ENCODE measurements at regions not wholly inside any gene's neighbourhood (a gene's known extent, or its start where the extent isn't known, plus 50 kb on each side); places are given as distances from the start of the nearest gene placed in this dataset.

GRCh38 chr11:103550811-103551210 lies 441.6 kb downstream of the DYNC2H1 start:
- Histone ChIP-seq H3K27me3 (replicated peaks; ENCODE audit: control insufficient read depth, insufficient read depth, low read length) (no peaks in the 10 kb centered on the region), H3K36me3 (ENCODE audit: control insufficient read depth, insufficient read depth, low read length) (no peaks in the 10 kb centered on the region), H3K4me3 (replicated peaks; ENCODE audit: low read depth, low read length) (no peak overlapping the region)
- no peak for DNase-seq (ENCODE audit: extremely low read depth, insufficient read length)
- TF ChIP-seq CTCF (IDR thresholded peaks at IDR 0.05; ENCODE audit: insufficient read depth, low read length, poor library complexity, severe bottlenecking): no peak

- no peaks in the 10 kb centered on the region for H3K27me3 ChIP-seq (replicated peaks; ENCODE audit: control insufficient read depth, insufficient read depth, low read length)
- no peaks in the 10 kb centered on the region for H3K36me3 ChIP-seq (ENCODE audit: control insufficient read depth, insufficient read depth, low read length)
- TF ChIP-seq CTCF (IDR thresholded peaks at IDR 0.05; ENCODE audit: insufficient read depth, low read length, poor library complexity, severe bottlenecking): no peak
- DNase-seq (ENCODE audit: extremely low read depth, insufficient read length): no peak
- H3K4me3 ChIP-seq (replicated peaks; ENCODE audit: low read depth, low read length): no peak overlapping the region
Observed at GRCh38 chr11:103552086-103552485, 442.9 kb downstream of the DYNC2H1 start.

- H3K4me3 ChIP-seq (replicated peaks; ENCODE audit: low read depth, low read length): no peak overlapping the region
- DNase-seq (ENCODE audit: extremely low read depth, insufficient read length): no peak
- no peaks in the 10 kb centered on the region for H3K27me3 ChIP-seq (replicated peaks; ENCODE audit: control insufficient read depth, insufficient read depth, low read length)
- no peak for TF ChIP-seq CTCF (IDR thresholded peaks at IDR 0.05; ENCODE audit: insufficient read depth, low read length, poor library complexity, severe bottlenecking)
- no peaks in the 10 kb centered on the region for H3K36me3 ChIP-seq (ENCODE audit: control insufficient read depth, insufficient read depth, low read length)
Observed at GRCh38 chr11:103556171-103556570, 446.9 kb downstream of the DYNC2H1 start.

GRCh38 chr11:103566116-103566515 lies 456.9 kb downstream of the DYNC2H1 start:
- Histone ChIP-seq H3K4me3 (replicated peaks; ENCODE audit: low read depth, low read length) (no peak overlapping the region), H3K27me3 (replicated peaks; ENCODE audit: control insufficient read depth, insufficient read depth, low read length) (no peaks in the 10 kb centered on the region), H3K36me3 (ENCODE audit: control insufficient read depth, insufficient read depth, low read length) (no peaks in the 10 kb centered on the region)
- DNase-seq (ENCODE audit: extremely low read depth, insufficient read length): no peak
- no peak for TF ChIP-seq CTCF (IDR thresholded peaks at IDR 0.05; ENCODE audit: insufficient read depth, low read length, poor library complexity, severe bottlenecking)

GRCh38 chr11:103581760-103582159 lies 454.7 kb upstream of the DDI1 start:
- H3K4me3 ChIP-seq (replicated peaks; ENCODE audit: low read depth, low read length): no peak overlapping the region
- no peak for TF ChIP-seq CTCF (IDR thresholded peaks at IDR 0.05; ENCODE audit: insufficient read depth, low read length, poor library complexity, severe bottlenecking)
- DNase-seq (ENCODE audit: extremely low read depth, insufficient read length): no peak
- H3K27me3 ChIP-seq (replicated peaks; ENCODE audit: control insufficient read depth, insufficient read depth, low read length): no peaks in the 10 kb centered on the region; the same call in 1 of the 2 replicates
- H3K36me3 ChIP-seq (ENCODE audit: control insufficient read depth, insufficient read depth, low read length): no peaks in the 10 kb centered on the region

- Histone ChIP-seq H3K27me3 (replicated peaks; ENCODE audit: control insufficient read depth, insufficient read depth, low read length) (no peaks in the 10 kb centered on the region; the same call in 1 of the 2 replicates), H3K36me3 (ENCODE audit: control insufficient read depth, insufficient read depth, low read length) (no peaks in the 10 kb centered on the region), H3K4me3 (replicated peaks; ENCODE audit: low read depth, low read length) (no peak overlapping the region)
- no peak for DNase-seq (ENCODE audit: extremely low read depth, insufficient read length)
- no peak for TF ChIP-seq CTCF (IDR thresholded peaks at IDR 0.05; ENCODE audit: insufficient read depth, low read length, poor library complexity, severe bottlenecking)
Observed at GRCh38 chr11:103582351-103582909, 454.0 kb upstream of the DDI1 start.
